HepG2 (cell line): ENCODE measurements at regions not wholly inside any gene's neighbourhood (a gene's known extent, or its start where the extent isn't known, plus 50 kb on each side); places are given as distances from the start of the nearest gene placed in this dataset.

Experiments used
- ATAC-seq: fragments of 200-7000 bp; cut with Tn5 transposase; 3 replicates; pipeline ENCODE4 v1.9.1; 2020; ENCODE audit warnings: mild to moderate bottlenecking, moderate library complexity
- BruUV-seq: library from RNA; stranded (reverse); fragments of 400-500 nt; replicated peaks from 2 replicates; lab custom pipeline; 2021; lab: Mats Ljungman, UMichigan
- CTCF ChIA-PET: fragments of 300-600 bp; formaldehyde crosslinking; extraction: SDS; loops from one replicate; lab custom pipeline; 2021; ENCODE audit warnings: low total read pairs, inconsistent platforms, low intra/inter-chr PET ratio; lab: Yijun Ruan, JAX
- POLR2A ChIA-PET: fragments of 350-600 bp; sonication (Branson Sonifier 250); formaldehyde crosslinking; loops from one replicate; lab custom pipeline; 2020; ENCODE audit warnings: antibody characterized with exemption, inconsistent platforms; lab: Yijun Ruan, JAX
- DNase-seq: peaks from one replicate; pipeline ENCODE4 v3.0.0-alpha.2; 2015; ENCODE audit warnings: low spot score
- FAIRE-seq: peaks from 3 replicates; lab custom pipeline; 2011; peaks lifted over from hg19 to GRCh38; lab: Jason Lieb, UNC
- H2AFZ ChIP-seq: one replicate; pipeline ENCODE4 v1.6.1; 2011; ENCODE audit warnings: low read length, inconsistent platforms
- H3K27ac ChIP-seq: fragments of 300-600 bp; 3 replicates; pipeline ENCODE4 v1.8.0; 2011; ENCODE audit warnings: mixed run types, mild to moderate bottlenecking, mixed read lengths, low read length, inconsistent platforms; ENCODE audit not compliant: insufficient read depth; ENCODE audit errors: extremely low read length
- H3K27me3 ChIP-seq, 2 experiments: fragments of 200-600 bp in 1 of 2; 2 replicates in 1 of 2; 3 replicates in 1 of 2; pipeline versions ENCODE4 v1.6.0 to v1.8.0; 2011; ENCODE audit warnings: low read length in 2 of 2, mild to moderate bottlenecking in 2 of 2, moderate library complexity in 2 of 2, inconsistent platforms in 1 of 2; ENCODE audit not compliant: insufficient read depth in 2 of 2, control insufficient read depth in 1 of 2
- H3K36me3 ChIP-seq, 2 experiments: fragments of 200-600 bp in 1 of 2; replicated peaks in 1 of 2; 2 replicates in 1 of 2; 3 replicates in 1 of 2; pipeline versions ENCODE4 v1.5.1 to v1.8.0; 2011; ENCODE audit warnings: low read length in 2 of 2, inconsistent platforms in 1 of 2; ENCODE audit not compliant: insufficient read depth in 2 of 2, control insufficient read depth in 1 of 2
- H3K4me1 ChIP-seq: 2 replicates; pipeline ENCODE4 v1.5.1; 2012; ENCODE audit warnings: low read length, inconsistent platforms; ENCODE audit not compliant: insufficient read depth
- H3K4me2 ChIP-seq: 2 replicates; pipeline ENCODE4 v1.6.0; 2011; ENCODE audit warnings: low read depth, low read length, inconsistent platforms
- H3K4me3 ChIP-seq, 3 experiments: fragments of 200-600 bp in 1 of 3; sonication (generic), shearing (Covaris generic) in 1 of 3; replicated peaks in 1 of 3; 2 replicates each; pipeline ENCODE4 v1.5.1; 2011 to 2016; ENCODE audit warnings: low read length in 3 of 3, inconsistent platforms in 2 of 3, low read depth in 2 of 3, mild to moderate bottlenecking in 2 of 3, control low read depth in 1 of 3, mixed read lengths in 1 of 3; ENCODE audit not compliant: insufficient read depth in 1 of 3
- H3K79me2 ChIP-seq: one replicate; pipeline ENCODE4 v1.6.1; 2011; ENCODE audit warnings: low read length, inconsistent platforms; ENCODE audit not compliant: insufficient read depth
- H3K9ac ChIP-seq: 2 replicates; pipeline ENCODE4 v1.6.0; 2011; ENCODE audit warnings: mild to moderate bottlenecking, low read depth, low read length, inconsistent platforms; ENCODE audit not compliant: insufficient read depth
- H3K9me3 ChIP-seq: 2 replicates; pipeline ENCODE4 v1.5.1; 2012; ENCODE audit warnings: mild to moderate bottlenecking, low read length
- H4K20me1 ChIP-seq: 2 replicates; pipeline ENCODE4 v1.6.0; 2011; ENCODE audit warnings: inconsistent platforms, mild to moderate bottlenecking, low read length, moderate library complexity; ENCODE audit not compliant: insufficient read depth
- EZH2 ChIP-seq: conservative IDR thresholded peaks from 2 replicates; pipeline ENCODE4 v1.6.1; 2012; ENCODE audit warnings: mild to moderate bottlenecking, low read depth, low read length, moderate library complexity
- GLI4 ChIP-seq: sonication (generic); formaldehyde crosslinking; IDR thresholded peaks from 2 replicates; pipeline ENCODE4 v1.5.1; 2020; ENCODE audit warnings: missing genetic modification reagents, mild to moderate bottlenecking, moderate library complexity, borderline replicate concordance
- RELA ChIP-seq: sonication (generic); formaldehyde crosslinking; IDR thresholded peaks from 2 replicates; pipeline ENCODE4 v1.4.0; 2020; ENCODE audit warnings: missing genetic modification reagents
- RFX5 ChIP-seq: IDR thresholded peaks from 2 replicates; pipeline ENCODE4 v1.6.1; 2011; ENCODE audit warnings: low read depth, low read length, improper control_type of control experiment
- UBTF ChIP-seq: sonication (generic); formaldehyde crosslinking; IDR thresholded peaks from 2 replicates; pipeline ENCODE4 v1.4.0; 2020; ENCODE audit warnings: mild to moderate bottlenecking, missing genetic modification reagents
- ZFP1 ChIP-seq: IDR thresholded peaks from 2 replicates; pipeline ENCODE4 v1.6.1; 2016
- ZNF225 ChIP-seq: sonication (generic); formaldehyde crosslinking; IDR thresholded peaks from 2 replicates; pipeline ENCODE4 v1.4.0; 2020; ENCODE audit warnings: mild to moderate bottlenecking, missing genetic modification reagents
- ZNF235 ChIP-seq: sonication (generic); formaldehyde crosslinking; IDR thresholded peaks from 2 replicates; pipeline ENCODE4 v1.8.1; 2023; ENCODE audit warnings: mild to moderate bottlenecking, missing genetic modification reagents, borderline replicate concordance
- ZNF407 ChIP-seq: sonication (generic); formaldehyde crosslinking; IDR thresholded peaks from one replicate; pipeline ENCODE4 v1.5.1; 2020; ENCODE audit warnings: mild to moderate bottlenecking, missing genetic modification reagents; ENCODE audit errors: not compliant biosample characterization
- ZNF510 ChIP-seq: sonication (generic); formaldehyde crosslinking; IDR thresholded peaks from 2 replicates; pipeline ENCODE4 v1.4.0; 2020; ENCODE audit warnings: low read depth, mild to moderate bottlenecking, missing genetic modification reagents
- ZNF781 ChIP-seq: sonication (generic); formaldehyde crosslinking; IDR thresholded peaks from 2 replicates; pipeline ENCODE4 v1.5.1; 2020; ENCODE audit warnings: borderline replicate concordance, mild to moderate bottlenecking, missing genetic modification reagents; ENCODE audit errors: not compliant biosample characterization
- WGBS: methylation state at CpG from one replicate; pipeline ENCODE4 v1.1.6; 2017; ENCODE audit warnings: low lambda C conversion rate; 5-methylcytosine and 5-hydroxymethylcytosine counted together
- in situ Hi-C: cut with HindIII; loops from 2 replicates; pipeline ENCODE4 v1.10.0; 2017; ENCODE audit warnings: low pct_unique_long_range_greater_than_20kb; ENCODE audit not compliant: extremely low pct_ligation_motif_present
- intact Hi-C: fragments of 100-400 bp; cut with micrococcal nuclease; formaldehyde crosslinking; loops from one replicate; pipeline ENCODE4 v1.10.0; 2022; ENCODE audit not compliant: unreplicated experiment
- TF ChIP-seq, protein P1 (sequence below): sonication (generic); formaldehyde crosslinking; IDR thresholded peaks from 2 replicates; pipeline ENCODE4 v1.4.0; 2020; ENCODE audit warnings: mild to moderate bottlenecking, missing genetic modification reagents
- TF ChIP-seq, protein P2 (sequence below): sonication (generic); formaldehyde crosslinking; IDR thresholded peaks from 2 replicates; pipeline ENCODE4 v1.5.1; 2020; ENCODE audit warnings: missing genetic modification reagents, mild to moderate bottlenecking, borderline replicate concordance

DNA sequence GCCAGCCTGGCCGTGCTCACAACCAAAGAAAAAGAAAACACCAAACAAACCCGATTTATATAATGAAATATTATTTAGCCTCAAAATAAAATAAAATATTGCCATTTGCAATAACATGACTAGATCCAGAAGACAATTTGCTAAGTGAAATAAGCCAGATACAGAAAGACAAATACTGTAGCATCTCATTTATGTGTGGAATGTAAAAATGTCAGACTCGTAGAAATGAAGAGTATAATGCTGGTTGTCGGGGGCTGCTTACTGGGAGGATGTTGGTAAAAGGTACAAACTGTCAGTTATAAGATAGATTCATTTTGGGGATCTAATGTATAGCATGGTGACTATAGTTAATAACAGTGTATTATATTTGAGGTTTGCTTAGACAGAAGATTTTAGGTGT lies 269.7 kb downstream of the THBS2 start:
- intact Hi-C loops (no loop called here), in situ Hi-C loops (no loop called here)
- no TSS peak for BruUV-seq
- Histone ChIP-seq H3K4me2 (no peak overlapping the region), H3K4me1 (no peaks in the 10 kb centered on the region), H3K36me3 (no peaks in the 10 kb centered on the region), H3K27me3 (no peaks in the 10 kb centered on the region; a peak in 1 of 5 replicates), H3K9me3 (peaks cover 8% of the 10 kb centered on the region), H4K20me1 (no peaks in the 10 kb centered on the region), H3K27ac (no peak overlapping the region), H2AFZ (no peak overlapping the region), H3K4me3 (no peak overlapping the region), H3K9ac (no peak overlapping the region), H3K79me2 (no peaks in the 10 kb centered on the region)
- CTCF ChIA-PET = no interaction called here
- under 1% methylated on average over 4 of the region's 4 CpGs for WGBS
- FAIRE-seq (no peak), DNase-seq (no peak), ATAC-seq (no peak)
- POLR2A ChIA-PET = no interaction called here
- TF ChIP-seq ZNF510 (no peak), ZNF407 (CRISPR knock-in tag) (no peak), ZNF781 (CRISPR knock-in tag) (no peak), ZNF235 (no peak), ZFP1 (no peak), ZNF225 (no peak), EZH2 (no peak), UBTF (no peak), RELA (CRISPR knock-in tag) (no peak), GLI4 (CRISPR knock-in tag) (no peak), RFX5 (no peak)
- TF ChIP-seq, protein P1, sequence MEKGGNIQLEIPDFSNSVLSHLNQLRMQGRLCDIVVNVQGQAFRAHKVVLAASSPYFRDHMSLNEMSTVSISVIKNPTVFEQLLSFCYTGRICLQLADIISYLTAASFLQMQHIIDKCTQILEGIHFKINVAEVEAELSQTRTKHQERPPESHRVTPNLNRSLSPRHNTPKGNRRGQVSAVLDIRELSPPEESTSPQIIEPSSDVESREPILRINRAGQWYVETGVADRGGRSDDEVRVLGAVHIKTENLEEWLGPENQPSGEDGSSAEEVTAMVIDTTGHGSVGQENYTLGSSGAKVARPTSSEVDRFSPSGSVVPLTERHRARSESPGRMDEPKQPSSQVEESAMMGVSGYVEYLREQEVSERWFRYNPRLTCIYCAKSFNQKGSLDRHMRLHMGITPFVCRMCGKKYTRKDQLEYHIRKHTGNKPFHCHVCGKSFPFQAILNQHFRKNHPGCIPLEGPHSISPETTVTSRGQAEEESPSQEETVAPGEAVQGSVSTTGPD = no peak
- TF ChIP-seq, protein P2, sequence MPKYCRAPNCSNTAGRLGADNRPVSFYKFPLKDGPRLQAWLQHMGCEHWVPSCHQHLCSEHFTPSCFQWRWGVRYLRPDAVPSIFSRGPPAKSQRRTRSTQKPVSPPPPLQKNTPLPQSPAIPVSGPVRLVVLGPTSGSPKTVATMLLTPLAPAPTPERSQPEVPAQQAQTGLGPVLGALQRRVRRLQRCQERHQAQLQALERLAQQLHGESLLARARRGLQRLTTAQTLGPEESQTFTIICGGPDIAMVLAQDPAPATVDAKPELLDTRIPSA (CRISPR knock-in tag) = no peak
